ENCODE measurements at regions not wholly inside any gene's neighbourhood (a gene's known extent, or its start where the extent isn't known, plus 50 kb on each side); places are given as distances from the start of the nearest gene placed in this dataset.

GRCh38 chr1:115183721-115184259 lies 94.5 kb upstream of the TSPAN2 start:
- H3K4me3 ChIP-seq (ENCODE audit: low read depth, poor library complexity, severe bottlenecking) = no peak overlapping the region
- TF ChIP-seq POLR2A (IDR thresholded peaks at IDR 0.05) = no peak
- TF ChIP-seq, protein P1, sequence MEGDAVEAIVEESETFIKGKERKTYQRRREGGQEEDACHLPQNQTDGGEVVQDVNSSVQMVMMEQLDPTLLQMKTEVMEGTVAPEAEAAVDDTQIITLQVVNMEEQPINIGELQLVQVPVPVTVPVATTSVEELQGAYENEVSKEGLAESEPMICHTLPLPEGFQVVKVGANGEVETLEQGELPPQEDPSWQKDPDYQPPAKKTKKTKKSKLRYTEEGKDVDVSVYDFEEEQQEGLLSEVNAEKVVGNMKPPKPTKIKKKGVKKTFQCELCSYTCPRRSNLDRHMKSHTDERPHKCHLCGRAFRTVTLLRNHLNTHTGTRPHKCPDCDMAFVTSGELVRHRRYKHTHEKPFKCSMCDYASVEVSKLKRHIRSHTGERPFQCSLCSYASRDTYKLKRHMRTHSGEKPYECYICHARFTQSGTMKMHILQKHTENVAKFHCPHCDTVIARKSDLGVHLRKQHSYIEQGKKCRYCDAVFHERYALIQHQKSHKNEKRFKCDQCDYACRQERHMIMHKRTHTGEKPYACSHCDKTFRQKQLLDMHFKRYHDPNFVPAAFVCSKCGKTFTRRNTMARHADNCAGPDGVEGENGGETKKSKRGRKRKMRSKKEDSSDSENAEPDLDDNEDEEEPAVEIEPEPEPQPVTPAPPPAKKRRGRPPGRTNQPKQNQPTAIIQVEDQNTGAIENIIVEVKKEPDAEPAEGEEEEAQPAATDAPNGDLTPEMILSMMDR (IDR thresholded peaks at IDR 0.05) = no peak
- 53 to 63% methylated on average over 8 of the region's 8 CpGs for WGBS, 2 donors
- peak in 1 of 2 donors; percentile 29 for DNase-seq (ENCODE audit: low spot score in 2 of 2)
- intact Hi-C loops (cut with DNase I; ENCODE audit: low total_unique reads) = no loop called here

DNA sequence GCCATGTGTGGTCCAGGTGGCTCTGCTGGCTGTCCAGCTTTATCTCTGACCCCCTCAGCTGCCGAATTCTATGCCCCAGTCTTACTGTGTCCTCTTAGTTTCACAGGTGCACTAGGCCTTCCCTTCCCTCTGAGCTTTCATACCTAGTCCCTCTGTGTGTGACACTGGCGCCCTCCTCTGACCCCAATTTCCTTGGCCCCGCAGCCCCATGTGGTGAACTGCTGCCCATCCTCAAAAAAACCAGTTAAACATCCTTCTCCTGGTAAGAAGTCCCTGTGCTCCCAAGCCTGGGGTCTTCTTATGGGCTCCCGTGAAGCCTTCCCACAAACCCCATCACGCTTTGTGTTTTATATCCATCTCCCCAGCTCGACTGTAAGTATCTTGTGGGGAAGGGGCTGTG lies 93.9 kb upstream of the TSPAN2 start:
- intact Hi-C loops (cut with DNase I; ENCODE audit: low total_unique reads) = no loop called here

GRCh38 chr1:115182012-115182715 lies 92.9 kb upstream of the TSPAN2 start:
- no peak overlapping the region for H3K4me3 ChIP-seq (ENCODE audit: low read depth, poor library complexity, severe bottlenecking)
- intact Hi-C loops (cut with DNase I; ENCODE audit: low total_unique reads) = no loop called here
- DNase-seq (ENCODE audit: low spot score in 2 of 2) = no peak
- 83 to 99% methylated on average over 7 of the region's 7 CpGs for WGBS, 2 donors
- TF ChIP-seq POLR2A (IDR thresholded peaks at IDR 0.05) = no peak
- TF ChIP-seq, protein P1 (IDR thresholded peaks at IDR 0.05) = no peak

More for the DNA sequence above, 93.9 kb upstream of the TSPAN2 start:
- H3K4me3 ChIP-seq (ENCODE audit: low read depth, poor library complexity, severe bottlenecking) = no peak overlapping the region
- 92% methylated on average over 6 of the region's 6 CpGs for WGBS, 2 donors
- DNase-seq (ENCODE audit: low spot score in 2 of 2) = no peak
- TF ChIP-seq, protein P1 (IDR thresholded peaks at IDR 0.05) = no peak
- no peak for TF ChIP-seq POLR2A (IDR thresholded peaks at IDR 0.05)

GRCh38 chr1:115181231-115181630 lies 91.9 kb upstream of the TSPAN2 start:
- intact Hi-C loops (cut with DNase I; ENCODE audit: low total_unique reads) = no loop called here
- 78 to 79% methylated on average over 4 of the region's 4 CpGs for WGBS, 2 donors
- TF ChIP-seq POLR2A (IDR thresholded peaks at IDR 0.05) = no peak
- TF ChIP-seq, protein P1 (IDR thresholded peaks at IDR 0.05) = no peak
- H3K4me3 ChIP-seq (ENCODE audit: low read depth, poor library complexity, severe bottlenecking) = no peak overlapping the region
- no peak for DNase-seq (ENCODE audit: low spot score in 2 of 2)

DNA sequence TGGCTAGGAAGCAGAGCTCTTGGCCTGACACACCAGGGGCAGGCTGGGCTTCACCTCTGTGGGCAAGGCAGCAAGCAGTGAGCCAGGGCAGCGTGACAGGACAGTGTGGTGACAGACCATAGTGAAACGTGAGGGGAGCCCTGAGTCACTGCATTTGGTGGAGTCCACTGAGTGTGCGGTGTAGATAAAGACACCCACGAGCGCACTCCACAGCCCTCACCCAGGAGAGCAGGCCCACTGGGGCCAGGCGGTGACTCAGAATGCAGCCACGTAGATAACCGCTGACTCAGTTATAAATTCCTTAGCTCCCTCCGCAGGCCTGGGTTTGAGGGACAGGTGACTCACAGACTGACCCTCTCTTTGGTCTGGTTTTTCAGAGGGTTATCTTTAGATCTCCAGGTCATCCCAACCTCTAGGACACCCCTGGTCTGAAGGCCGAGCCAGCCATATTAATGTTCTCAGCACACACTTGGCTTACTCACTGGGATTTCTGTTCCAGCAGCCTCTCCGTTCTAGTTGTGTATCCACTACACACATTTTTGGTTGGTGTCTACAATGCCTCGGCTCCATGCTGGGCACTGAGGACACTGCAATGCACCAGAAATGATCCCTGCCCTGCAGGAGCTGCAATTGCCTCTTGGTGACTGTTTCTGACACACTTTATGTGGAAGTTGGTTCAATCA lies 90.2 kb upstream of the TSPAN2 start:
- WGBS, 2 donors = 84 to 88% methylated on average over 12 of the region's 12 CpGs
- no peak overlapping the region for H3K4me3 ChIP-seq (ENCODE audit: low read depth, poor library complexity, severe bottlenecking)

More for the DNA sequence above, 90.2 kb upstream of the TSPAN2 start:
- no peak for DNase-seq (ENCODE audit: low spot score in 2 of 2)
- TF ChIP-seq, protein P1 (IDR thresholded peaks at IDR 0.05) = no peak
- intact Hi-C loops (cut with DNase I; ENCODE audit: low total_unique reads) = no loop called here

Data from lower leg skin (tissue), 4 donors.